ENCODE measurements at regions not wholly inside any gene's neighbourhood (a gene's known extent, or its start where the extent isn't known, plus 50 kb on each side); places are given as distances from the start of the nearest gene placed in this dataset.

GRCh38 chr19:5259750-5260149, 80.9 kb downstream of the PTPRS start:
- TF ChIP-seq POLR2A (IDR thresholded peaks at IDR 0.05; ENCODE audit: low read length) (no peak), GATA1 (IDR thresholded peaks at IDR 0.05; ENCODE audit: low read depth, low read length) (no peak)
